ENCODE measurements at regions not wholly inside any gene's neighbourhood (a gene's known extent, or its start where the extent isn't known, plus 50 kb on each side); places are given as distances from the start of the nearest gene placed in this dataset.

DNA sequence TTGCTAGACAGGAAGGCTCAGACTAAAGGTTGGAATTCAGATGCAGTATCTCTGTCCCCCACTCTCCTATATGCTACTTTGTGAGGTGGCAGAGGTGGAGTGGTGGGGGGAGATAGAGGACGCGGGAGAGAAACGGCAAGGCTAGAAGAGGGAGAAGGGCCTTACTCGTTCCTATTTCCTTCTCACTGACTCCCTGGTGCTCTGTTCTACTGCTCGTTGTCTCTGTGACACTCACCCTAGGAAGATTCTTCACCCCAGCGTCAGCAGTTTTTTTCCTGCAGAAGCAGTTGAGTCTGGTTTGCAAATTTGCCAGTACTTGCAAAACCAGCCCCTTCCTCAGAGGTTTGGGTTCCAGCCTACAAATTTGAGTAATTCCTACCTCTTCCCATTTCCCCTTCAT, 801.1 kb upstream of the SLC35B3 start:
- H3K4me3 Mint-ChIP-seq = no peak overlapping the region
- Histone ChIP-seq H3K9ac (ENCODE audit: extremely low read depth, low read length, poor library complexity, severe bottlenecking) (no peak overlapping the region), H3K36me3 (ENCODE audit: control insufficient read depth, insufficient read depth, low read length) (no peaks in the 10 kb centered on the region), H3K9me3 (ENCODE audit: control insufficient read depth, low read length) (peaks cover 9% of the 10 kb centered on the region), H3K27me3 (ENCODE audit: control insufficient read depth, insufficient read depth, low read length, poor library complexity, severe bottlenecking) (no peaks in the 10 kb centered on the region), H3K27ac (ENCODE audit: low read depth, low read length) (no peak overlapping the region), H3K4me1 (ENCODE audit: control insufficient read depth, insufficient read depth, low read length) (no peaks in the 10 kb centered on the region), H3K4me3 (ENCODE audit: low read length) (no peak overlapping the region)
- H3K36me3 Mint-ChIP-seq (ENCODE audit: low read depth) = no peaks in the 10 kb centered on the region
- H3K27me3 Mint-ChIP-seq (ENCODE audit: insufficient read depth) = no peaks in the 10 kb centered on the region
- WGBS, 2 experiments (ENCODE audit: insufficient coverage in 1 of 2, insufficient read length in 1 of 2) = 67 to 82% methylated on average over 1 to 6 of the region's 6 CpGs
- DNase-seq = no peak
- H3K27ac Mint-ChIP-seq = no peak overlapping the region
- peaks cover 3% of the 10 kb centered on the region for H3K4me1 Mint-ChIP-seq
- TF ChIP-seq, protein P1, sequence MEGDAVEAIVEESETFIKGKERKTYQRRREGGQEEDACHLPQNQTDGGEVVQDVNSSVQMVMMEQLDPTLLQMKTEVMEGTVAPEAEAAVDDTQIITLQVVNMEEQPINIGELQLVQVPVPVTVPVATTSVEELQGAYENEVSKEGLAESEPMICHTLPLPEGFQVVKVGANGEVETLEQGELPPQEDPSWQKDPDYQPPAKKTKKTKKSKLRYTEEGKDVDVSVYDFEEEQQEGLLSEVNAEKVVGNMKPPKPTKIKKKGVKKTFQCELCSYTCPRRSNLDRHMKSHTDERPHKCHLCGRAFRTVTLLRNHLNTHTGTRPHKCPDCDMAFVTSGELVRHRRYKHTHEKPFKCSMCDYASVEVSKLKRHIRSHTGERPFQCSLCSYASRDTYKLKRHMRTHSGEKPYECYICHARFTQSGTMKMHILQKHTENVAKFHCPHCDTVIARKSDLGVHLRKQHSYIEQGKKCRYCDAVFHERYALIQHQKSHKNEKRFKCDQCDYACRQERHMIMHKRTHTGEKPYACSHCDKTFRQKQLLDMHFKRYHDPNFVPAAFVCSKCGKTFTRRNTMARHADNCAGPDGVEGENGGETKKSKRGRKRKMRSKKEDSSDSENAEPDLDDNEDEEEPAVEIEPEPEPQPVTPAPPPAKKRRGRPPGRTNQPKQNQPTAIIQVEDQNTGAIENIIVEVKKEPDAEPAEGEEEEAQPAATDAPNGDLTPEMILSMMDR (conservative IDR thresholded peaks at IDR 0.05) = no peak
- H3K9me3 Mint-ChIP-seq = peaks cover 7% of the 10 kb centered on the region

DNA sequence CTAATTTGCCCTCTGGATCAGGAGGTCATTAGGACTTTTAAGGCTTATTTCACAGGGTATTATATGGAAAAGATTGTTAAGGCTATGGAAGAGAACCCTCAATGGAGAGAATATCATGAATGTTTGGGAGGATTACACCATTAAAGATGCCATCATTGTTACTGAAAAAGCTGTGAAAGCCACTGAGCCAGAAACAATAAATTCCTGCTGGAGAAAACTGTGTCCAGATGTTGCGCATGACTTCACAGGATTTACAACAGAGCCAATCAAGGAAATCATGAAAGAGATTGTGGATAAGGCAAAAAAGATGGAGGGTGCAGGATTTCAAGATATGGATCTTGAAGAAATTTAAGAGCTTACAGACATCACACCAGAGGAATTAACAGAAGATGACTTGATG, 798.3 kb upstream of the SLC35B3 start:
- Histone ChIP-seq H3K36me3 (ENCODE audit: control insufficient read depth, insufficient read depth, low read length) (no peaks in the 10 kb centered on the region), H3K4me1 (ENCODE audit: control insufficient read depth, insufficient read depth, low read length) (no peaks in the 10 kb centered on the region), H3K27ac (ENCODE audit: low read depth, low read length) (no peak overlapping the region), H3K4me3 (ENCODE audit: low read length) (no peak overlapping the region), H3K9ac (ENCODE audit: extremely low read depth, low read length, poor library complexity, severe bottlenecking) (no peak overlapping the region), H3K9me3 (ENCODE audit: control insufficient read depth, low read length) (peaks cover 9% of the 10 kb centered on the region), H3K27me3 (ENCODE audit: control insufficient read depth, insufficient read depth, low read length, poor library complexity, severe bottlenecking) (no peaks in the 10 kb centered on the region)
- Mint-ChIP-seq H3K36me3 (ENCODE audit: low read depth) (no peaks in the 10 kb centered on the region), H3K27me3 (ENCODE audit: insufficient read depth) (no peaks in the 10 kb centered on the region), H3K4me3 (no peak overlapping the region), H3K9me3 (peaks cover 9% of the 10 kb centered on the region), H3K27ac (no peak overlapping the region), H3K4me1 (peaks cover 3% of the 10 kb centered on the region)
- WGBS, 2 experiments (ENCODE audit: insufficient coverage in 1 of 2, insufficient read length in 1 of 2) = 80 to 94% methylated on average over 1 of the region's 1 CpG
- TF ChIP-seq, protein P1 (conservative IDR thresholded peaks at IDR 0.05) = no peak
- DNase-seq = no peak

DNA sequence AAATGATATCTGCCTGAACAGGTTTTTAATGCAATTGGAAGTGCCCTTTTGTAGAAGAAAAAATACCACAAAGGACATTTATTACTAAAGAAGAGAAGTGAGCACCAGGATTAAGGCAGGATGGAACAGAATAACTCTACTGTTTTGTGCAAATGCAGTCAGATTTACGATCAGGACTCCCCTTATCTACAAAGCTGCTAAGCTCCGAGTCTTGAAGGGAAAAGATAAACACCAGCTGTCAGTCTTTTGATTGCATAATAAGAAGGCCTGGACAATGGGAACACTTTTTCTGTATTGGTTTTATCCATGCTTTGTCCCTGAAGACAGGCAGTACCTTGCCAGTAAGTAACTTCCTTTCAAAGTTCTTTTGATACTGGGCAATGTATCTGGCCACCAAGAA, 797.9 kb upstream of the SLC35B3 start:
- H3K27me3 Mint-ChIP-seq (ENCODE audit: insufficient read depth) = no peaks in the 10 kb centered on the region
- H3K4me3 Mint-ChIP-seq = no peak overlapping the region
- peaks cover 3% of the 10 kb centered on the region for H3K4me1 Mint-ChIP-seq
- no peaks in the 10 kb centered on the region for H3K36me3 Mint-ChIP-seq (ENCODE audit: low read depth)
- Histone ChIP-seq H3K27me3 (ENCODE audit: control insufficient read depth, insufficient read depth, low read length, poor library complexity, severe bottlenecking) (no peaks in the 10 kb centered on the region), H3K27ac (ENCODE audit: low read depth, low read length) (no peak overlapping the region), H3K9me3 (ENCODE audit: control insufficient read depth, low read length) (peaks cover 9% of the 10 kb centered on the region), H3K36me3 (ENCODE audit: control insufficient read depth, insufficient read depth, low read length) (no peaks in the 10 kb centered on the region), H3K4me1 (ENCODE audit: control insufficient read depth, insufficient read depth, low read length) (no peaks in the 10 kb centered on the region), H3K9ac (ENCODE audit: extremely low read depth, low read length, poor library complexity, severe bottlenecking) (no peak overlapping the region), H3K4me3 (ENCODE audit: low read length) (no peak overlapping the region)
- H3K27ac Mint-ChIP-seq = no peak overlapping the region
- TF ChIP-seq, protein P1 (conservative IDR thresholded peaks at IDR 0.05) = no peak
- H3K9me3 Mint-ChIP-seq = peaks cover 9% of the 10 kb centered on the region
- WGBS, 2 experiments (ENCODE audit: insufficient coverage in 1 of 2, insufficient read length in 1 of 2) = 80 to 83% methylated on average over 2 of the region's 2 CpGs
- DNase-seq = no peak

Data from endodermal cell (in vitro differentiated cells).